HG03521 (cell line): ENCODE measurements at regions not wholly inside any gene's neighbourhood (a gene's known extent, or its start where the extent isn't known, plus 50 kb on each side); places are given as distances from the start of the nearest gene placed in this dataset.

ENCODE experiments used
- ATAC-seq: cut with Tn5 transposase; IDR thresholded peaks from one replicate; pipeline ENCODE4 v1.9.1; 2021; ENCODE audit warnings: mild to moderate bottlenecking, moderate library complexity; ENCODE audit not compliant: unreplicated experiment

GRCh38 chr4:65724973-65725372 is 54.7 kb upstream of the EPHA5 start:
- ATAC-seq, result no peak
